A549 (cell line): ENCODE measurements at regions not wholly inside any gene's neighbourhood (a gene's known extent, or its start where the extent isn't known, plus 50 kb on each side); places are given as distances from the start of the nearest gene placed in this dataset.

Source experiments
- ATAC-seq, 2 experiments: fragments of 200-7000 bp in 1 of 2; fragments of >200 bp in 1 of 2; cut with Nextera tagmentation in 1 of 2; cut with Tn5 transposase in 1 of 2; 3 replicates each; pipeline versions ENCODE4 v1.8.0 to v1.9.1; 2018 to 2020; ENCODE audit warnings: mild to moderate bottlenecking in 1 of 2, moderate library complexity in 1 of 2
- CTCF ChIA-PET: fragments of 300-600 bp; sonication (Branson Sonifier 250); formaldehyde crosslinking; extraction: SDS; loops from one replicate; lab custom pipeline; 2021; ENCODE audit warnings: antibody characterized with exemption, inconsistent platforms; lab: Yijun Ruan, JAX
- POLR2A ChIA-PET: fragments of 350-600 bp; formaldehyde crosslinking; extraction: SDS; loops from one replicate; lab custom pipeline; 2021; ENCODE audit warnings: antibody characterized with exemption, inconsistent platforms; lab: Yijun Ruan, JAX
- DNase-seq, 2 experiments: peaks; one replicate each; pipeline versions ENCODE4 v3.0.0 to v3.0.0-alpha.2; 2011 to 2016; ENCODE audit warnings: low read depth in 1 of 2, low spot score in 1 of 2
- FAIRE-seq: peaks from 2 replicates; lab custom pipeline; 2011; peaks lifted over from hg19 to GRCh38; lab: Jason Lieb, UNC
- H3K27ac ChIP-seq, 2 experiments: fragments of >200 bp; sonication (Bioruptor Twin); formaldehyde crosslinking; 3 replicates each; pipeline ENCODE4 v1.5.1; 2016 to 2017
- H3K4me1 ChIP-seq: fragments of >200 bp; sonication (Bioruptor Twin); formaldehyde crosslinking; 3 replicates; pipeline ENCODE4 v1.6.1; 2016
- H3K4me2 ChIP-seq: fragments of >200 bp; sonication (Bioruptor Twin); formaldehyde crosslinking; 3 replicates; pipeline ENCODE4 v1.6.1; 2016
- H3K4me3 ChIP-seq: fragments of >200 bp; sonication (Bioruptor Twin); formaldehyde crosslinking; 3 replicates; pipeline ENCODE4 v1.5.1; 2016
- H3K9me3 ChIP-seq: fragments of >200 bp; sonication (Bioruptor Twin); formaldehyde crosslinking; 3 replicates; pipeline ENCODE4 v1.6.1; 2016
- BHLHE40 ChIP-seq: IDR thresholded peaks from 2 replicates; pipeline ENCODE4 v1.6.1; 2012; ENCODE audit warnings: low read depth, low read length, inconsistent platforms
- CBX2 ChIP-seq: fragments of 200-600 bp; sonication (generic); IDR thresholded peaks from 2 replicates; pipeline ENCODE4 v1.6.1; 2016; ENCODE audit warnings: low read depth, mild to moderate bottlenecking, borderline replicate concordance
- CEBPB ChIP-seq, 2 experiments: fragments of >200 bp in 1 of 2; sonication (Bioruptor Twin) in 1 of 2; formaldehyde crosslinking in 1 of 2; IDR thresholded peaks; 2 replicates each; pipeline ENCODE4 v1.6.1; 2012 to 2016
- CHD2 ChIP-seq: fragments of 150-350 bp; IDR thresholded peaks from 2 replicates; pipeline ENCODE4 v1.6.1; 2014; ENCODE audit warnings: low read length; ENCODE audit not compliant: partially characterized antibody
- CHD4 ChIP-seq: fragments of 200-600 bp; sonication (generic); IDR thresholded peaks from 2 replicates; pipeline ENCODE4 v1.6.1; 2016; ENCODE audit warnings: antibody characterized with exemption, mild to moderate bottlenecking, borderline replicate concordance
- CTCF ChIP-seq: fragments of >200 bp; sonication (Bioruptor Twin); formaldehyde crosslinking; IDR thresholded peaks from 3 replicates; pipeline ENCODE4 v1.5.1; 2016
- EP300 ChIP-seq, 2 experiments: fragments of >200 bp; sonication (Bioruptor Twin); formaldehyde crosslinking; IDR thresholded peaks; 2 replicates in 1 of 2; 3 replicates in 1 of 2; pipeline ENCODE4 v1.6.1; 2016 to 2017
- FOSL2 ChIP-seq, 2 experiments: fragments of 450-650 bp in 1 of 2; fragments of >200 bp in 1 of 2; sonication (Bioruptor Twin) in 1 of 2; formaldehyde crosslinking; IDR thresholded peaks; 2 replicates each; pipeline versions ENCODE4 v1.5.0 to v1.6.1; 2016 to 2020; ENCODE audit warnings: mild to moderate bottlenecking in 1 of 2, moderate library complexity in 1 of 2
- KDM5A ChIP-seq: fragments of 200-600 bp; sonication (generic); IDR thresholded peaks from 2 replicates; pipeline ENCODE4 v1.6.1; 2016; ENCODE audit warnings: antibody characterized with exemption, mild to moderate bottlenecking
- MAFK ChIP-seq: fragments of 450-650 bp; IDR thresholded peaks from 2 replicates; pipeline ENCODE4 v1.6.1; 2014; ENCODE audit not compliant: partially characterized antibody
- MYC ChIP-seq: IDR thresholded peaks from 2 replicates; pipeline ENCODE4 v1.6.1; 2012; ENCODE audit warnings: mild to moderate bottlenecking, inconsistent platforms, low read length, improper control_type of control experiment, borderline replicate concordance
- NPAS2 ChIP-seq: fragments of 250-450 bp; sonication (Bioruptor Pico); IDR thresholded peaks from 2 replicates; pipeline ENCODE4 v1.8.0; 2022; ENCODE audit warnings: mild to moderate bottlenecking, moderate library complexity, borderline replicate concordance
- PHF8 ChIP-seq: fragments of 200-600 bp; sonication (generic); IDR thresholded peaks from 2 replicates; pipeline ENCODE4 v1.6.1; 2016; ENCODE audit warnings: low read depth, mild to moderate bottlenecking, antibody characterized with exemption, moderate library complexity, borderline replicate concordance
- POLR2AphosphoS2 ChIP-seq: conservative IDR thresholded peaks from 2 replicates; pipeline ENCODE4 v1.6.1; 2012; ENCODE audit warnings: low read length, improper control_type of control experiment, inconsistent platforms
- REST ChIP-seq: fragments of 200-600 bp; sonication (generic); IDR thresholded peaks from 2 replicates; pipeline ENCODE4 v1.6.1; 2016; ENCODE audit warnings: antibody characterized with exemption, mild to moderate bottlenecking, moderate library complexity
- SREBF2 ChIP-seq: fragments of 450-650 bp; IDR thresholded peaks from 2 replicates; pipeline ENCODE4 v1.6.1; 2014; ENCODE audit warnings: mild to moderate bottlenecking, moderate library complexity
- TP53 ChIP-seq: fragments of 250-450 bp; sonication (Bioruptor Pico); IDR thresholded peaks from 2 replicates; pipeline ENCODE4 v1.5.0; 2021; ENCODE audit warnings: mild to moderate bottlenecking, moderate library complexity
- ZC3H11A ChIP-seq: fragments of 450-650 bp; IDR thresholded peaks from 2 replicates; pipeline ENCODE4 v1.6.1; 2014; ENCODE audit warnings: antibody characterized with exemption, mild to moderate bottlenecking
- ZFP36 ChIP-seq: fragments of 450-650 bp; IDR thresholded peaks from 2 replicates; pipeline ENCODE4 v1.6.1; 2014; ENCODE audit warnings: borderline replicate concordance; ENCODE audit not compliant: partially characterized antibody
- ZNF302 ChIP-seq: fragments of 250-450 bp; sonication (Bioruptor Pico); IDR thresholded peaks from 2 replicates; pipeline ENCODE4 v1.9.0; 2021; ENCODE audit warnings: inconsistent platforms, mild to moderate bottlenecking, moderate library complexity
- WGBS: methylation state at CpG from one replicate; pipeline ENCODE4 v1.1.6; 2017; ENCODE audit errors: missing lambda C conversion rate; 5-methylcytosine and 5-hydroxymethylcytosine counted together

GRCh38 chr21:38995731-38996130 is 187.5 kb downstream of the PSMG1 start:
- ChIA-PET CTCF (no interaction called here), POLR2A (no interaction called here)
- Histone ChIP-seq H3K4me1 (peaks cover 13% of the 10 kb centered on the region), H3K4me3 (no peak overlapping the region), H3K9me3 (no peaks in the 10 kb centered on the region), H3K4me2 (no peak overlapping the region), H3K27ac (no peak overlapping the region)
- WGBS = 64% methylated on average over 5 of the region's 5 CpGs
- no peak for TF ChIP-seq POLR2AphosphoS2
- TF ChIP-seq NPAS2 (CRISPR knock-in tag) = no peak
- no peak for TF ChIP-seq ZNF302 (CRISPR knock-in tag)
- TF ChIP-seq CHD4 = no peak
- no peak for TF ChIP-seq ZFP36
- TF ChIP-seq CEBPB (IDR thresholded peaks at IDR 0.05) = no peak
- no peak for TF ChIP-seq CBX2
- TF ChIP-seq CTCF = no peak
- TF ChIP-seq MYC = no peak
- TF ChIP-seq KDM5A = no peak
- no peak for TF ChIP-seq CHD2
- no peak for TF ChIP-seq TP53 (CRISPR knock-in tag)
- TF ChIP-seq PHF8 = no peak
- TF ChIP-seq FOSL2 (IDR thresholded peaks at IDR 0.05) = no peak
- TF ChIP-seq FOSL2 (CRISPR knock-in tag; IDR thresholded peaks at IDR 0.05) = no peak
- no peak for TF ChIP-seq BHLHE40
- no peak for TF ChIP-seq REST
- no peak for TF ChIP-seq MAFK
- TF ChIP-seq ZC3H11A = no peak
- ATAC-seq = no peak
- DNase-seq = no peak
- FAIRE-seq = no peak

GRCh38 chr21:38995071-38995669 is 188.1 kb downstream of the PSMG1 start:
- H3K4me3 ChIP-seq = no peak overlapping the region
- DNase-seq = no peak
- peaks cover 13% of the 10 kb centered on the region for H3K4me1 ChIP-seq
- no peaks in the 10 kb centered on the region for H3K9me3 ChIP-seq
- no peak for FAIRE-seq
- CTCF ChIA-PET = no interaction called here
- no peak overlapping the region for H3K4me2 ChIP-seq
- 85% methylated on average over 13 of the region's 13 CpGs for WGBS
- POLR2A ChIA-PET = interaction anchor here (1.7 kb wide), 1 partner anchor 9 kb away, joined by 4 read pairs; no protein-coding TSS in a partner anchor
- peak overlapping the region in 1 of 2 experiments; percentile 77; a peak in 1 of 6 replicates for H3K27ac ChIP-seq
- ATAC-seq = no peak
- TF ChIP-seq SREBF2 (no peak), EP300 (IDR thresholded peaks at IDR 0.05) (no peak)
